ENCODE measurements at regions not wholly inside any gene's neighbourhood (a gene's known extent, or its start where the extent isn't known, plus 50 kb on each side); places are given as distances from the start of the nearest gene placed in this dataset.

DNA sequence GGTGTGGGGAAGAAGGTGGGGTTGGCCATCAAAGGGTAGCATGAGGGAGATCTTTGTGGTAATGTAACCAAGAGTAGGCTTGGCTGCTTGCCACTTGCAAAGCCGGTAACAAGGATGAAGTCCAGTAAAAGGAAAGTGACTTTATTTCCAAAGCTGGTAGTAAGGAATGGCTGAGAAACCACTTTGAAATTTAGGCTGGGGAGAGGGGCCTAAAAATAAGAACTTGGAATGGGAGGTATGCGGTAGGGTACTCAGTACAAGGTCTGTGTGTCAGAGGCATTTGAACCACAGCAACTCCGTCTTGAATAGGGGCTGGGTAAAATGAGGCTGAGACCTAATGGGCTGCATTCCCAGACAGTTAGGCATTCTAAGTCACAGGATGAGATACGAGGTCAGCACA lies 216.0 kb upstream of the ISX start:
- DNase-seq: no peak

DNA sequence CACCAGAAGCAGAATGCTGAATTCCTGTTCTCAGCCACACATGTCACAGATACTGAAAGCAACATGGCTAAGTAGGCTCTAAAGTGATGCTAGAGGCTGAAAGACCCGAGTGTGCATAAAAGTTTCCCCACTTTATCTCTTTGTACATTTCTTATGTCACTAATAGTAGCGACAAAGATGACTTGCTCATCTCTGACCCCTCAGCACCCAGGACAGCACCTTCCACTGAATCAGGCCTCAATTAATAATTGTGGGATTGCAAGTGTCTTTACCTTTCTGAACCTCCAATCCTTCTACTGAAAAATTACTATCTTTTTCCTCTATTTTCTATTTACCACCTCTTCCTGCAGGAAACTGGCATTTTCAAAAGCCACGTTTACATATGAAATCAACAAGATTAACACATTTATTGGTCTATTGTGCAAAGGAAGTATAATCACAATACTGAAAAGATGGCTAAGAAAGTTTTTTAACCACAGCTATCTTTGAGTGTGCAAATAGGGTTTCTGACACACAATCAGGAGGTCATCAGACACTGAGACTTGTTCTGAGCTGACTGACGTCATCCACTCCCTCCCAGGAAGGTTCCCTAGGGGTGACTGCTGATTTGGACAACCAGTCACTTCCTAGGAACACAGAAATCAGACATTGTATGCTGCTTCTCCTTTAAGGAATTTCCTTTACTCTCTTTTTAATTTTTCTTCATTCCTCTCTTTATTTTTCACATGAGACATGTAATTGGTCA lies 213.9 kb upstream of the ISX start:
- no peak for DNase-seq

DNA sequence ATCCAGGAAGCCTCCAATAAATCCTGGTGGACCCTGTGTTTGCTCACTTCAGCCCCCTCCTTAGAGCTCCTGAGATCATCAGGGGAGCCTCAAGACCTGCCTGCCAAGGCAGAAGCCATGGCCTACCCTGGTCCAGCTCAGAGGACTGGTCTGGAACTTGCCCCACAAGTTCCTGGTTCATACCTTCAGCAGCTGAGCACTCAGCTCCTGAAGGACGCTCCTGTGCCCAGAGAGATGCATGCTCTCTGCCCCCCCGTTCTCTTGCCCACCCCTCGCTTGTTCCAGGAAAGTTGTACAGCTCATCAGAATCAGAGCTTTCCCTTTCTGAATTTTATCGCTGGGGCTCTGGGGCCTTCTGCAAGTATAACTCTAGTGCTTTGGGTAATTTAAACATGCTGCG lies 210.5 kb upstream of the ISX start:
- no peak for DNase-seq

DNA sequence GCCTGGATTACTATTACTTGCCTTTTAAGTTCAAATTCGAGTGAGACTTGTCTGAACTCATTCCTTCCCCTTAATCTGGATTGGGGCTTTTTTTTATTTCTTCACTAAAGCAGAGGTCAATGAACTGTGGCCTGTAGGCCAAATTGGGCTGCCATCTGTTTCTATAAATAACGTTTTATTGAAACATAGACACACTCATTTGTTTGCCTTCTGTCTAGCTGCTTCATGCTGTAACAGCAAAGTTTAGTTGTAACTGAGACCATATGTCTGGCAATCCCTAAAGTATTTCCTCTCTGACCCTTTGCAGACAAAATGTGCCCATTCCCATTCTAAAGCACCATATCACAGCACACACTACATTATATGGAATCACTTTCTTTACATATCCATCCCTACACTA lies 207.9 kb upstream of the ISX start:
- DNase-seq: no peak

DNA sequence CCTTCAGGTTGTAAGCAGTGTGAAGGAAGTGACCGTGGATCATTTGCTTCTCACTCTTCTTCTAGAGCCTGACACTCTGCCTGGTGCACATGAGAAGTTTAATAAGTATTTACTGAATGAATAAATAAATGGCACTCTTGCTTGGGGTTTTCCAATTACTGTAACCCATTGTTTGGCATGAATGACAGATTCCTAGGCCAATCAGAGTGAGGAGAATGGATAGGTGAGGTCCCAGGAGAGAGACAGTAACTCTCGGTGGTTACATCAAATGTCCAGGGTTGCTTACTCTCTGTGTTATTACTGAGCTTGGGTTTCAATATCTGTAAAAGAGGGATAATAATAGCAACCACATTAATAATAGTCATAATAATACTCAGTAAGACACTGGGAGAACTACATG lies 204.2 kb upstream of the ISX start:
- no peak for DNase-seq

DNA sequence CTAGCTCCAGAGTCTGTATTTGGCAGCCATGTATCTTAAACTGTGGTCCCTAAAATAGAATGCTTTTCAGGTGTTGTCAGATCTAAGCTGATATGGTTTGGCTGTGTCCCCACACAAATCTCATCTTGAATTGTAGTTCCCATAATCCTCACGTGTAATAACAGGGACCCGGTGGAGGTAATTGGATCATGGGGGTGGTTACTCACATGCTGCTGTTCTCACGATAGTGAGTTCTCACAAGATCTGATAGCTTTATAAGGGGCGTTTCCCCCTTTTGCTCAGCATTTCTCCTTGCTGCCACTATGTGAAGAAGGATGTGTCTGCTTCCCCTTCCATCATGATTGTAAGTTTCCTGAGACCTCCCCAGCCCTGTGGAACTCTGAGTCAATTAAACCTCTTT lies 199.9 kb upstream of the ISX start:
- no peak for DNase-seq

DNA sequence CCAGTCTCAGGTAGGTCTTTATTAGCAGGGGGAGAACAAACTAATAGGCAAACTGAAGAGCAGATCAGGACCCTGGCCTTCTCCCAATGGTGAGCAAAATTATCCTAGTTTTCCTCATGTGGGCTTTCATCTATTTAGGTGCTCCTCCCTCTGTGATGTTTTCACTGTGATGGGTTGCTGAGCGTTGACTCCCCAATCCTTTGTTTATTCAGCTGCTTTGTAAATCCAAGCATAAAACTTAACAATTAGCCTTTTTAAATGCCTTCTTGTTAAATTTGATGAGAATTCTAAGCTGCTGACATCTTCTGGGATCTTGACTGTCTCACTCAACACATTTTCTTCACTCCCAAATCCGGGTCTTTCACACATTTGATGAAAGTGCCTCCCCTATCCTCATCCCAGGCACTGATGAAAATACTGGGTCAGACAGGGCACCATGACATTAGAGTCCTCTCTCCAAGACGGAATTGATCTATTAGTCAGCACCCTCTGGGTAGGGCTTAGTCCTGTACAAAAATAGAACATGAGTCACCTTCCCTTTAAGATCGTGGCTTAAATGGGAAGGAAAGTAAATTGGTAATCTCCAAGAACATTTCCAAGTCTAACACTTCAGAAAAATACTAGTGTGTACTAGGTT lies 199.3 kb upstream of the ISX start:
- DNase-seq: no peak

DNA sequence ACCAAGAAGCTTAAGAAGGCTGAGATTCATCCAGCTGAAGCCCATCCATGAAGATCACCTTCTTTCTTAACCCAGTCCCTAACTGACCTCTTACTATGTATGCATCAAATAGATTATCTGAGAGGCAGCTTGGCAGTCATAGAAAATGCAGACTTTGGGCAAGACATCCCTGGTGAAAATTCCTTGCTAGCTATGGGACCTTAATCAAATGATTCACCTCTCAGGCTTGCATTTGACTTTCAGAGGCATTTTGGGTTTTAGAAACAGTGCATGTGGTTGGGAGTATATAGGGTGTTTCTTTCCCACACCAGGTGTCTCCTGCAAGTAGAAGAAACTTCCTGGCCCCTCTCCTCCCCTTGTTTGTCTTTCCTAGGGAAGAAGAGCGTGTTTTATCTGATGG lies 188.5 kb upstream of the ISX start:
- DNase-seq: no peak

DNA sequence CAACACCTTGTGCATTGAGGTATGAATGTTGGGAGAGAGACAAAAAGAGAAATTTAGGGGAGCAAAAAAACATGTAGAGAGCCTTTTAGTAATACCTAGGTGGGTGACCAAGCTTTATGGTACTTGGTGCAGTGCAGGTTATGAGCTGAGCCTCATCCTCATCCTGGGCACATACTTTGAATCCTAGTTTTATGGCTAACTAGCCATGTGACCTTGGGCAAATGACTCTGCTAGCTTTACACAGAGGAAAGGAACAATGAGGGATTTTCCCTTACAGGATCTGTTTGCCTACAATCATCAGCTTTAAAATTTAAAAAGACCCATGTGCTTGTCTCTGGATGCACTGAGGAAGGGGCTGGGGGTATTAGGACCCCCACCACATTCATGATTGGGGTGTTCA lies 187.8 kb upstream of the ISX start:
- DNase-seq: no peak

DNA sequence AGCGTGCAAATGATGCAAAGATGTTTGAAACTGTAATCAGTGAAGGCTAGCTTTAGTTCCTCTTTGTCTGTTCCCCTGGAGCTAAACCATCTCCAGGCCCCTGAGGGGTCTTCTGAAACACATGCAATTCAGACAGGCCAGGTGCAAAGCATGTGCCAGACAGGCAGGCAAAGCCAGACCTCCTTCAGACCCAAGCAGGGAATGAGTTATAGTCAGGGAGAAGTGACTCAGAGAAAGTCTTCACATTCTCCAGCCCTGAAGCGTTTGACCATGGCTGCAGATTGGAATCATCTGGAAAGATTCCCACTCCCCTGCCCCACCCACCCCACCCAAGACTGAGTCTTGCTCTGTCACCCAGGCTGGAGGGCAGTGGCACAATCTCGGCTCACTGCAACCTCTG lies 187.0 kb upstream of the ISX start:
- no peak for DNase-seq

DNA sequence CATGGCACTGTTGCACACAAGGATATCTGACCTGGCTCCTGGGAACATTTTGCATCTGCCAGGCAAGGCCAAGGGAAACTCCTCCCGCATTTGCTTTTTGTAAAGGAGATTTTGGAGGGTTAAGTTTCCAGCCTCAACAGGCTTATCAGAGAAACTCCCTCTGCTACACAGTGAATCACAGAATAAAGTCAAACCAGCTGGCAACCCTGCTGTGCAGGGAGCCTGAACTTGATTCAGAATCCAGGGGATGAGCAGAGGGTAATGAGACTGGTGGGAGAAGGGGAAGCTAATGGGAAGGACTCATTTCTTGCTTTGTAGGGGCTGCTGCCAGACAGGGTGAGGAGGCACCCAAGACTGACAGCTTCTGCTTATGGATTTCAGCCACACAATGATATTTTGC lies 185.3 kb upstream of the ISX start:
- no peak for DNase-seq

DNA sequence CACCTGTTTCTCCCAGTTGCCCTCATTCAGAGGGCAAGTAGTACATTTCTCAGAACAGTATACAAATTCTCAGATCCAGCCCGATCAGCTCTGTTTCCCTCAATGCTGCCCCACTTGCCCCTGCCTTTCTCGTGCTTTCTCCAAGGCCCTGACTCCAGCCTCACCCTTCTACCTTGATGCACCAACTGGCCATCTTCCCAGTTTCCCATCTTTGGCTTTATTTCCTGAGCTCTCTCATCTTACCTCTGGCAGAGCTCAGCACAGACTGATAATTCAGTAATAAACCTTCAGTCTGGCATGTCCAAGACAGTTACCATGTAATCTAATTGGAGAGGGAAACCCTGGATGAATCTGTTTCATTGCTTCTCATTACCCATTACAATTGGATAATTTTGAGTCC lies 184.5 kb upstream of the ISX start:
- no peak for DNase-seq

DNA sequence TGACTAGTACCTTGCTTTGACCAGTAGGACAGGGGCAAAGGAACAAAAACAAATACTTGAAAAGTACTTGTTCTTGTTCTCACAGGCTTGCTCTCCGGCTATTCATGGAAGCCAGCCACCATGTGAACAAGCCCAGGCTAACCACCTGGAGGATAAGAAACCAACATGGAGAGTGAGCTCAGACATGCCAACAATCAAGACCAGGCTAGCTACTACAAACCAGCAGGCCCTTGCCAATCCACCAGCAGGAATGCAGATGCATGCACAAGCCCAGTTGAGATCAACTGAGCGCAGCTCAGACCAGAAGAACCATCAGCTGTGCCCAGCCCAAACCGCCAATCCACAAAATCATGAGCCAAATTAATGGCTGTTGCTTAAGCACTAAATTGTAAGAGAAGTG lies 180.1 kb upstream of the ISX start:
- no peak for DNase-seq

DNA sequence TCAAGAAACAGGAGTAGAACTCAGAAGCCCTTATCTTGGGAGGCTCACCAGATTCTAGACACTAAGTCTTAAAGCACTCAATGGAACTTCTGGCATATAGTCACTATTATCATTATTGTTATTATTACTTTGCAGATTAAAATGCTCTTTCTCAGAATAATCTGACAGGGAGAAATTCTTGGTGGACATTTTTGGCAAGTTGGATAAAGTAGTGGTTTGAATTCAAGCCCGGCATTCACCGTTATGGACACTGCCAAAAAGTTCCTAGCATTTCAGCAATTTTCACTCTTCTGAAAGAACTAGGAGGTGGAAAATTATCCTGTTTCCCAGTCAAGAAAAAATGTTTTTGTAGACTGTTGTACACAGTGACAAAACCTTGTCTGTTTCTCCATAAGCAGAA lies 179.6 kb upstream of the ISX start:
- no peak for DNase-seq

DNA sequence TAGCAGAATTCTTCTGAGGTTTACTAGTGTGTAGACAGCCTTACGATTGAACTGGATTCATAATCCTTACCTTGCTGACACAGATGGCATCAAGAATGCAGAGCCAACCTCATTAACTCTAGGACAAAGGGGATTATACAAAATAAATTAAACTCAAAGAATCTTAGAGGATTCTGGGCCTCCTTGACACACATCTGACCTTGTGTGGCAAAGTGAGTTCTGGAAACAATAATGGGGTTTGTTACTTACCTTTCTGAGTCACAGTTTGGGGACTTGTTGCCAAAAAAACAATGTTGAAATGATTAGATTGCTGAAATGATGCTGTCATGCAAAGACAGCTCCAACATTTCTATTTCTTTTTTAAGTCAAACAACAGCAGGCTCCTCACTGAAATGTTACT lies 179.1 kb upstream of the ISX start:
- no peak for DNase-seq

DNA sequence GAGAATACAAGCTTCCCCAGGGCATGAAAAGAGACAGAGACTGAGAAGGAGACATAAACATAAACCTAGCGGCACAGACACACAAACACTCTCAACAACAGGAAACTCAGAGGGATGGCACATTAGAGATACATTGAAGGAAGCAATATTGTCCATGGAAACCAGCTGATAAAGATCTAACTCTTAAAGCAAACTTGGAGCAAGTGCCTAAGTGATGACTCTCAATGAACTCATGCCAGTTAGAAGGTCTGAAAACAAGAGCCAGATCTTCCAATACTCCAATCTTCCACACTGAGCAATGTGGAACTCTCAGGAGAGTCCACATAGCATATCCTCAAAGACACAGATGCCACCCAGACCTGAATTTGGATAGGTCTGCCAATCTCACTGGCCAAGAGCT lies 168.8 kb upstream of the ISX start:
- no peak for DNase-seq

DNA sequence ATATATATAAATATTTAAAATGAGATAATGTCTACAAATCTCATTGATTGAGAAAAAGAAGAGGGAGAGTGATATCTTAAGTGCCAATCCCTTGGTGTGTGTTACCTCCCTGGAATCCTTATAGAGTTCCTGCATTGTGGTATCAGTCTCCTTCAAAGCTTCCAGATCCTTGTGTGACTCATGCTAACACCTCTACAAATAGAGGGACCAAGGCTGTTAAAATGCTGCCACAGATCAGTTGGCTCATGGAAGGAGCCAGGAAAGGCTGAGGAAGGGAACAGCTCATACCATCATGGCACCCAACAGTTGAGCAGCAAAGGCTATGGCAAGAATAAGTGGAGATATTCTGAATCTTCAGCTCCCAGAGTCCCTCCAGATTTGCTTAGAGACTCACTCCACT lies 163.6 kb upstream of the ISX start:
- DNase-seq: no peak

DNA sequence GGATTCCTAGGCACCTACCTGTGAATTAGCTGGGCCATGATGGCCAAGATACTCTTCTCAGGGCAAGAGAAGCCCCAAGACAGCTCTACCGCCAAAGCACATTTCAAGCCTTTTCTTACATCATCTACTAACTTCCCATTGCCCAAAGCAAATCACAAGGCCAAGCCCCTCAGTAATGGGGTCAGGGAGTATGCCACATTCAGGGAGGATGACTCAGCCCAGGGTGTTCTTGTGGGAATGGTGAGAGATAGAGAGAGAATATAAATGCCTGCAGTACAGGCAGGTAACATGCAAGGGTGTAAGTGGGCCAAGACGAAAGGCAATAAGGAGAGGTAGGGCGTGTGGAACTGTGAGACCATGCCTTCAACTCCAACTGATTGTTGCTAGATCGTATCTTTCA lies 162.5 kb upstream of the ISX start:
- no peak for DNase-seq

DNA sequence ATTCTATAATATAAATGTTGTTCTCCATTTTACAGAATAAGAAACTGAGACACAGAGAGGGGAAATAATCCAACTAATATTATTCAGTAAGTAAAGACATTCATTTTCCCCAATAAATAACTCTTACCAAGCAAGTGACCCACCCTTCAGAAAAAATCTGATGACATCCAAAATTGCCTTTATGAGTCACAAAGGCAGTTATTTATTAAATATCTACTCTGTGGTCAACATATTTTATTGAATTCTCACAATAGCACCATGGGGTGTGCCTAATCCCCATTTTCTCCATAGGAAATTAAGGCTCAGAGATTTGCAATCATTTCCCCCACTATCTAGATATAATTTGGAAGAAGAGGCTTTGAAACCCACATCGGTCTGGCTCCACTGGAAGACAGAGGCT lies 161.5 kb upstream of the ISX start:
- no peak for DNase-seq

DNA sequence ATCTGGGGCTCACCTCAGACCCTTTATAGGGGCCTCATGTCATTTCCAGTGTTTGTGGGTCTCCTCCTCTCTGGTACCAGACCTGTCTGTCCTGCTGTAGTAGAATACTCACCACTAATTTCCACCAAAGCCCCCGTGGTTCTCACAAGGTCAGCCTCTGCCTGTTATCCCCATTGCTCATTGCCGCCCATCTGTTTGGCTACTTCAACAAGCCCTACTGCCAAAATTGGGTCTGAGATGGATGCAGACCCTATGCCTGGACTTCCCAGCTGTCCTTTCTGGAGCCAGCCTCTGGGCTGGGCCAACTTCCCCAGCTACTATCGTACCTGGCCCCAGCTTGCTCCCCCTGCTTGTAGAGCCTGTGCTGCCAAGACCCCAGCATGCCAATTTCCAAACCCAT lies 152.1 kb upstream of the ISX start:
- no peak for DNase-seq

DNA sequence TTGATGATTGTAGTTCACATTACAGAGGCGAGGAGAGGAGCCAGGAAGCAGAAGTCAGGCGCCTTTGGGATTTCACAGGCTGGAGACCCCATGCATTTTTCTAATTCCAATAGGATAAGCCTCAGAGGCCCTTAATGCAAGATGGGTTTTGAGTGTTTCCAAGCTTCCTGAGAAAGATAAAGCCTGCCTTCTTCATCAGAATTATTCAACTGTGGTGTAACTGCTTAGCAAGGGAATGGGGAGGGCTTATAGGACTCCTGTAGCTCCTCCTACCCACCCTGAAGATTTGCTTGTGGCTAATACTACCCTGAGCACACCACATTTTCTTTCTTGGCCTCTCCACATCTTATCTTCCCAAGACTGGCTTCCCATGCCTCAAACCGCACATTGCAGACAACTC lies 151.1 kb upstream of the ISX start:
- DNase-seq: no peak

DNA sequence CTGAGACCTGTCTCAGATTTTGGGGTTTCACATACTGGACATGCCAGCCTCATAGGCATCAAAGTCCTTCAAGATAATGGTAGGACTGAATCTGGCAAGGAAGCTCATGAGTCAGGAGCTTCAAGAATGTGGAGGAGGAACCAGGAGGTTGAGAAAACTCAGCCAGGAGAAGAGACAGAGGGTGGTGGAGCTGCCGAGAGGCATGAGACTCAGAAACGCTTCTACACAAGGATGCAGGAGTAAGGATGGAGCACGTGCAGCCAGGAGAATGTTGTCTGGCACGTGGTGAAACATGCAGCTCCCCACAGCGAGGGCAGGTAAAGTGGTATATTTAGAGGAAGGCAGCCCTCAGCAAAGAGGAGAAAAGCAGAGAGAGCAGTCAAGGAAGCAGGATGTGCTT lies 148.7 kb upstream of the ISX start:
- DNase-seq: no peak

DNA sequence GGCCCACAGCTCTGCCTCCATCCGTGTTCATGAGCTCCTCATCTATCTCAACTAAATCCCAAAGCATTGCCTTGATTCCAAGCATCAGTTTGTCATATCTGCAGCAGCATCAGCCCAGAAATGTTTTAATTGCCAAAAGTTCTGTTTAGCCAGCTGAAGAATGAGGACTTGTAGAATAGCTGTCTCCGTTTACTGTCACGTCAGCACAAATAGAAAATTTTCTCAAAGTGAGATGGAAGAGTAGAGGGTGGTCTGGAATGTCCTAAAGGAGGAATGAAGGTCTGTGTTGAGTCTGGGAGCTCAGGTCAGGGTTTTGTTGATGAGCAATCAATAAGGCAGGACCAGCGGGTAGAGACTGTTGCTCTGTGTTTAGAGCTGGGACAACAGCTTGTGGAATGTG lies 134.9 kb upstream of the ISX start:
- no peak for DNase-seq

DNA sequence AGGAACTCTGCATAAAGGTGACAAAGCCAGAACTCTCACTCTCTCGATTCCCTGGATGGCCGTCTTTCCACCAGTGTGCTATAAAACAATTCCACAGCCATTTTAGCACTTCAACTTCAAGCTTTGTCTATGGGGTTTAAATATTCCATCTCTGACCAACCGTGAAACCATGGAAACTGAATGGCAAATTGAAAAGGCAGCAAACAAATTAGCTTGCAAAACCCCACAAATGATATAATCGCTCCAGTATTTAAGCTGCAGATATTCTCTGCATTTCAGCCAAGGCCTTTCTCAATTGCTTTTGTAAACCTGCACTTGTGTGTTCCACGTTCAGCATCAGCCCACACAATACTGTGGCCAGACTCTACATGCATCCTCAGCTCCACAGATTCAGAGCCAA lies 131.7 kb upstream of the ISX start:
- DNase-seq: no peak

DNA sequence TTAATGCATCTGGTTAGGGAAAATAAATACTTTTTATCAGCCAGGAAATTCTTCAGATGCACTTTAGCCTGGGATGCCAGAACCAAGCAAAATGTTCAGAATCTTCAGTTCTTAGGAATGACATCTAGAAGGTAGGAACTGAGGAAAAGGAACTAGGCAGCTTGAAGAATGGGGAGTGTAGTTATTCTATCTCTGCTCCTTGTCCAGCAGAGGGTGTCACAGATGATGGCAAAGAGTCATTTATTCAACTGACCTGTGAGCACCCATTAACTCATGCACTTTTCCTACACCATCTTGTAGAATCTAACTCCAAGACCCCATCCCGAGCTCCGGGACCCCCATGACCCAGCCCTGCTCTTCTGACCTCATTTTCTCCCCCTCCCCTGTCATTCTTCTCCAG lies 122.1 kb upstream of the ISX start:
- DNase-seq: no peak

All from COR-L47 (cell line).